LNCaP clone FGC (cell line): ENCODE measurements at regions not wholly inside any gene's neighbourhood (a gene's known extent, or its start where the extent isn't known, plus 50 kb on each side); places are given as distances from the start of the nearest gene placed in this dataset.

Experiments
- DNase-seq: peaks from one replicate; pipeline ENCODE4 v3.0.0-alpha.2; 2011; ENCODE audit warnings: low read depth
- H3K4me3 ChIP-seq: 2 replicates; pipeline ENCODE4 v1.5.1; 2011; ENCODE audit warnings: mild to moderate bottlenecking, low read depth, low read length, control low read depth
- CTCF ChIP-seq: IDR thresholded peaks from 2 replicates; pipeline ENCODE4 v1.5.1; 2012; ENCODE audit warnings: mild to moderate bottlenecking; ENCODE audit not compliant: control insufficient read depth, insufficient read depth; ENCODE audit errors: extremely low read depth

GRCh38 chr10:78655979-78656378, 412.8 kb upstream of the ZMIZ1 start:
- TF ChIP-seq CTCF: no peak
- DNase-seq: no peak
- no peak overlapping the region for H3K4me3 ChIP-seq

- no peak for DNase-seq
- no peak for TF ChIP-seq CTCF
Observed at GRCh38 chr10:78656417-78657162, 412.2 kb upstream of the ZMIZ1 start.

GRCh38 chr10:78657163-78657861, 411.5 kb upstream of the ZMIZ1 start:
- H3K4me3 ChIP-seq: no peak overlapping the region
- peak; percentile 40 for DNase-seq
- peak; percentile 84 for TF ChIP-seq CTCF

More at GRCh38 chr10:78656417-78657162, 412.2 kb upstream of the ZMIZ1 start:
- H3K4me3 ChIP-seq: no peak overlapping the region

- no peak overlapping the region for H3K4me3 ChIP-seq
- no peak for TF ChIP-seq CTCF
- no peak for DNase-seq
Observed at GRCh38 chr10:78657862-78658165, 411.0 kb upstream of the ZMIZ1 start.

- DNase-seq: no peak
Observed at GRCh38 chr10:78658645-78659597, 409.8 kb upstream of the ZMIZ1 start.

DNA sequence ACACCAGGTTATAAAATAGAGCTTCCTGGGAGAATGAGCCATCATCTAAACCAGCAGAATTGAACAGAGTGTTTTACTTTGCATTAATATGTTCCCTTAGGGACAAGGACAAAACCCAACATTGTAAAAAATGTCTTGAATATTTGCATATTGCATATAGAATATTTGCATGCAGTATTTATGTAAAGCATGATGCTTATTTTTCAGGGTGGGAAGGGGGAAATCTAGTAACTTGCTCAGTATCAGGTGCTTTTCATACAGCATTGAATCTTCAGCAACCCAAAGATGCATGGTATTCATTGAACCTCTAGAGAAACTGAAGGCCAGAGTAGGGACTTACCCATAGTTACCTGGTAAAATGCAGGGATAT, 409.2 kb upstream of the ZMIZ1 start:
- no peak overlapping the region for H3K4me3 ChIP-seq
- DNase-seq: no peak
- TF ChIP-seq CTCF: no peak

More at GRCh38 chr10:78658645-78659597, 409.8 kb upstream of the ZMIZ1 start:
- no peak for TF ChIP-seq CTCF
- H3K4me3 ChIP-seq: no peak overlapping the region
